ENCODE measurements at regions not wholly inside any gene's neighbourhood (a gene's known extent, or its start where the extent isn't known, plus 50 kb on each side); places are given as distances from the start of the nearest gene placed in this dataset.

- no peak for TF ChIP-seq CTCF (conservative IDR thresholded peaks at IDR 0.05; ENCODE audit: low read length)
- H3K4me3 ChIP-seq (ENCODE audit: low read length), result no peak overlapping the region
- no peak for DNase-seq (ENCODE audit: low read depth)
These were observed 77.3 kb downstream of the UNCX start for GRCh38 chr7:1309996-1310395.

GRCh38 chr7:1310936-1311335 is 78.3 kb downstream of the UNCX start:
- H3K4me3 ChIP-seq (ENCODE audit: low read length), result no peak overlapping the region
- DNase-seq (ENCODE audit: low read depth), result no peak
- no peak for TF ChIP-seq CTCF (conservative IDR thresholded peaks at IDR 0.05; ENCODE audit: low read length)

- no peak for DNase-seq (ENCODE audit: low read depth)
- no peak overlapping the region for H3K4me3 ChIP-seq (ENCODE audit: low read length)
- TF ChIP-seq CTCF (conservative IDR thresholded peaks at IDR 0.05; ENCODE audit: low read length), result no peak
These were observed 78.9 kb downstream of the UNCX start for GRCh38 chr7:1311406-1312135.

- TF ChIP-seq CTCF (conservative IDR thresholded peaks at IDR 0.05; ENCODE audit: low read length), result no peak
- no peak overlapping the region for H3K4me3 ChIP-seq (ENCODE audit: low read length)
- no peak for DNase-seq (ENCODE audit: low read depth)
These were observed 79.7 kb downstream of the UNCX start for GRCh38 chr7:1312136-1313070.

DNA sequence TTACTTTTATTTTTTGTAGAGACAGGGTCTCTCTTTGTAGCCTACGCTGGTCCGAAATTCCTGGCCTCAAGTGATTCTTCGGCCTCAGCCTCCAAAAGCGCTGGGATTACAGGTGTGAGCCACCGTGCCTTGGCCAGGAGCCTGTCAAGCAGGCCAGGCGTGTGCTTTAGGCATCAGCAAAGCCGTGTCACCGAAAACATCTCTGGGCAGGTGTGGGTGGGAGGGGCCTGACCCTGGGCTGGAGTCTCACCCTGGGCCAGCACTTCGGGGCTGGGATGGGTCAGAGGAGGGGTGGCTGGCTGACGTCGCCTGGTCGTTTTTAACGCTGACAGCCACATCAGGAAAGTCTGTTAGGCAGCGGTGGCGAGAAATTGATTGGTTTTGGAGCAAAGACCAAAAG is 80.9 kb downstream of the UNCX start:
- no peak overlapping the region for H3K4me3 ChIP-seq (ENCODE audit: low read length)
- no peak for TF ChIP-seq CTCF (conservative IDR thresholded peaks at IDR 0.05; ENCODE audit: low read length)
- no peak for DNase-seq (ENCODE audit: low read depth)

GRCh38 chr7:1314021-1314907 is 81.6 kb downstream of the UNCX start:
- DNase-seq (ENCODE audit: low read depth), result no peak
- no peak overlapping the region for H3K4me3 ChIP-seq (ENCODE audit: low read length)
- TF ChIP-seq CTCF (conservative IDR thresholded peaks at IDR 0.05; ENCODE audit: low read length), result no peak

Measured in AG10803 (cell line).